PC-9 (cell line): ENCODE measurements at regions not wholly inside any gene's neighbourhood (a gene's known extent, or its start where the extent isn't known, plus 50 kb on each side); places are given as distances from the start of the nearest gene placed in this dataset.
"Not testable (repeated sequence)": the region's sequence is repeated elsewhere in the genome, so short reads cannot be mapped to it uniquely, and the experiment has no call there.

Experiments
- BruUV-seq: library from RNA; stranded (reverse); fragments of 400-500 nt; replicated peaks from 2 replicates; lab custom pipeline; 2021; lab: Mats Ljungman, UMichigan
- CTCF ChIA-PET: fragments of 300-600 bp; sonication (Branson Sonifier 250); formaldehyde crosslinking; loops from one replicate; lab custom pipeline; 2022; ENCODE audit warnings: antibody characterized with exemption; lab: Charles Lee
- POLR2A ChIA-PET: fragments of 300-600 bp; sonication (Branson Sonifier 250); formaldehyde crosslinking; loops from one replicate; lab custom pipeline; 2022; ENCODE audit warnings: antibody characterized with exemption; ENCODE audit not compliant: unreplicated experiment; lab: Charles Lee
- DNase-seq, 2 experiments: peaks; one replicate each; pipeline versions ENCODE4 v3.0.0 to v3.0.0-alpha.2; 2015 to 2022; ENCODE audit warnings: mixed read lengths in 1 of 2
- H2AFZ ChIP-seq: fragments of 200-600 bp; sonication (generic); 2 replicates; pipeline ENCODE4 v1.8.1; 2017; ENCODE audit warnings: antibody characterized with exemption
- H3F3A ChIP-seq: fragments of 200-600 bp; sonication (generic); 2 replicates; pipeline ENCODE4 v1.8.1; 2017; ENCODE audit warnings: antibody characterized with exemption, mild to moderate bottlenecking, low read depth; ENCODE audit not compliant: insufficient read depth
- H3K27ac ChIP-seq: fragments of 200-600 bp; sonication (generic); 2 replicates; pipeline ENCODE4 v1.6.1; 2016; ENCODE audit warnings: mixed run types
- H3K27me3 ChIP-seq: fragments of 200-600 bp; sonication (generic); 2 replicates; pipeline ENCODE4 v1.6.1; 2016; ENCODE audit warnings: low read depth, mixed run types; ENCODE audit not compliant: insufficient read depth
- H3K36me3 ChIP-seq: fragments of 200-600 bp; sonication (generic); 2 replicates; pipeline ENCODE4 v1.6.1; 2016; ENCODE audit warnings: low read depth, mixed run types
- H3K4me1 ChIP-seq: fragments of 200-600 bp; sonication (generic); replicated peaks from 2 replicates; pipeline ENCODE4 v1.6.1; 2016; ENCODE audit warnings: mixed run types; ENCODE audit not compliant: insufficient read depth
- H3K4me2 ChIP-seq: fragments of 200-600 bp; sonication (generic); 2 replicates; pipeline ENCODE4 v1.6.1; 2017; ENCODE audit warnings: mixed run types
- H3K4me3 ChIP-seq: fragments of 200-600 bp; sonication (generic); 2 replicates; pipeline ENCODE4 v1.6.1; 2016; ENCODE audit warnings: mixed run types
- H3K79me2 ChIP-seq: fragments of 200-600 bp; sonication (generic); 2 replicates; pipeline ENCODE4 v1.6.1; 2017; ENCODE audit warnings: low read depth, mixed run types
- H3K9me2 ChIP-seq: fragments of 200-600 bp; sonication (generic); 2 replicates; pipeline ENCODE4 v1.8.1; 2017; ENCODE audit warnings: mild to moderate bottlenecking; ENCODE audit not compliant: insufficient read depth
- H3K9me3 ChIP-seq: fragments of 200-600 bp; sonication (generic); 2 replicates; pipeline ENCODE4 v1.8.1; 2016; ENCODE audit warnings: low read depth; ENCODE audit not compliant: insufficient read depth
- H4K20me1 ChIP-seq: fragments of 200-600 bp; sonication (generic); 2 replicates; pipeline ENCODE4 v1.8.1; 2017; ENCODE audit not compliant: insufficient read depth
- intact Hi-C: fragments of 100-400 bp; cut with micrococcal nuclease; formaldehyde crosslinking; loops from one replicate; pipeline ENCODE4 v1.10.0; 2022; ENCODE audit not compliant: unreplicated experiment

- BruUV-seq, H3K4me1 ChIP-seq, POLR2A ChIA-PET, H3F3A ChIP-seq, H2AFZ ChIP-seq, H3K36me3 ChIP-seq, intact Hi-C loops, H3K4me3 ChIP-seq, H3K79me2 ChIP-seq, H3K4me2 ChIP-seq, DNase-seq, H3K9me3 ChIP-seq, H3K27ac ChIP-seq, CTCF ChIA-PET, H4K20me1 ChIP-seq, H3K9me2 ChIP-seq: not testable (repeated sequence)
- H3K27me3 ChIP-seq, result peaks cover 29% of the 10 kb centered on the region
Observed at GRCh38 chr17:21767162-21768156, 75.1 kb downstream of the KCNJ18 start.

DNA sequence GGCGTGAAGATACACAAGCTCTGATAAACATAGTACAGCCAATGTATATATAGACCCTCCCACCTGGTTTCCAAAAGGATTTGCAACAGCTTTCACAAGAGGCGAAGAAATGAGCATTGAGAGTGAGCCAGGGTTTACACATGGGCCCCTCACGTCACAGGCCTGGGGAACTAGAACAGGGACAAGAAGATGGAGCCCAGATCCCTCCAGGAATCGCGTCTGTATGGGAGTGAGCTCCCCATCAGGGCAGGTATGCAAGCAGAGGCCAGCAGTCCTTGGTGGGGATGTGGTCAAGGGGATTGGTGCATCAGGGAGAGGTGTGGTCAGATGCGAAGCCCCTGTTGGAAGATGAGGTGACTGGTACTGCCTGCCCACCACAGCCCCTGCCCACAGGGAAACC is 75.9 kb downstream of the KCNJ18 start:
- H3K27ac ChIP-seq, H3K36me3 ChIP-seq, H3K4me3 ChIP-seq, BruUV-seq, H3K4me1 ChIP-seq, H3K9me2 ChIP-seq, intact Hi-C loops, H4K20me1 ChIP-seq, H3K4me2 ChIP-seq, DNase-seq, CTCF ChIA-PET, POLR2A ChIA-PET, H3F3A ChIP-seq, H3K79me2 ChIP-seq, H3K9me3 ChIP-seq, H2AFZ ChIP-seq: not testable (repeated sequence)
- H3K27me3 ChIP-seq, result peaks cover 26% of the 10 kb centered on the region

DNA sequence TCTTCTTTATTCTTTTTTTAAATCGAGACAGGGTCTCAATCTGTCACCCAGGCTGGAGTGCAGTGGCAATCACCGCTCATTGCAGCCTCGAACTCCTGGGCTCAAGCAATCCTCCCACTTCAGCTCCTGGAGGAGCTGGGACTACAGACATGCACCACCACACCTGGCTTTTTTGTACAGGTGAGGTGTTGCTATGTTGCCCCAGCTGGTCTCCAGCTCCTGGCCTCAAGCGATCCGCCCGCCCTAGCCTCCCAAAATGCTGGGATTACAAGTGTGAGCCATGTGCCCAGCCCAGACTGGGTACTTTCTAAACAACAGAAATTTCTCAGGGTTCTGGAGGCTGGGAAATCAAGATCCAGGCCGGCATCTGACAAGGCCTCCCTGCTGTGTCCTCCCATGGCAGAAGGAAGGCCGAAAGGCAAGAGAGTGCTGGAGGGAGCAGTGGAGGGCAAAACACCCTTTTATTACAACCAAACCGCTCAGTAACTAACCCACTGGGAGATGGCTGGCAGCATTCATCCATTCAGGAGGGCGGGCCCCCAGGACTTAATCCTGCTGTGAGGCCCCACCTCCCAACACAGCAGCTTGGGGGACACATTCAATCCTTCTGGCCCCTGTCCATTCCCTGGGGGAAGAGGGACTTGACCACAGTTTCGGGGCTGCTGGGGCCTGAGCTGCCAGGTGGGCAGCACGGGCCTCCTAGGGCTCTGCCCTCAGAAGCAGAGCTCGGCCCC is 76.6 kb downstream of the KCNJ18 start:
- DNase-seq, H3K9me2 ChIP-seq, H3K36me3 ChIP-seq, H3K79me2 ChIP-seq, H3K4me2 ChIP-seq, H3F3A ChIP-seq, H3K27ac ChIP-seq, POLR2A ChIA-PET, BruUV-seq, H3K4me1 ChIP-seq, H3K9me3 ChIP-seq, H3K4me3 ChIP-seq, intact Hi-C loops, H2AFZ ChIP-seq, CTCF ChIA-PET, H4K20me1 ChIP-seq: not testable (repeated sequence)
- H3K27me3 ChIP-seq, result peaks cover 19% of the 10 kb centered on the region

- DNase-seq, H3K36me3 ChIP-seq, H3K27ac ChIP-seq, BruUV-seq, intact Hi-C loops, POLR2A ChIA-PET, H3K79me2 ChIP-seq, H3K4me1 ChIP-seq, H2AFZ ChIP-seq, H3K4me2 ChIP-seq, CTCF ChIA-PET, H3K4me3 ChIP-seq, H4K20me1 ChIP-seq, H3F3A ChIP-seq, H3K9me2 ChIP-seq, H3K9me3 ChIP-seq: not testable (repeated sequence)
- H3K27me3 ChIP-seq, result peaks cover 18% of the 10 kb centered on the region; the same call in 1 of the 2 replicates
Observed at GRCh38 chr17:21769781-21770180, 77.5 kb downstream of the KCNJ18 start.

GRCh38 chr17:21770466-21771446 is 78.4 kb downstream of the KCNJ18 start:
- H4K20me1 ChIP-seq, H3K4me2 ChIP-seq, H2AFZ ChIP-seq, H3K4me1 ChIP-seq, POLR2A ChIA-PET, H3F3A ChIP-seq, H3K79me2 ChIP-seq, H3K9me3 ChIP-seq, CTCF ChIA-PET, H3K36me3 ChIP-seq, BruUV-seq, DNase-seq, H3K27ac ChIP-seq, H3K9me2 ChIP-seq, H3K4me3 ChIP-seq, intact Hi-C loops: not testable (repeated sequence)
- H3K27me3 ChIP-seq, result peaks cover 19% of the 10 kb centered on the region; the same call in 1 of the 2 replicates
